ENCODE measurements at regions not wholly inside any gene's neighbourhood (a gene's known extent, or its start where the extent isn't known, plus 50 kb on each side); places are given as distances from the start of the nearest gene placed in this dataset.

GRCh38 chr4:132556316-132556715, 592.8 kb upstream of the PCDH10 start:
- WGBS (ENCODE audit: insufficient coverage): no CpG with 5 or more reads among the region's 3 CpGs
- DNase-seq: no peak
- no peak overlapping the region for H3K4me3 ChIP-seq (ENCODE audit: low read length)
- H3K4me1 ChIP-seq (ENCODE audit: control insufficient read depth, insufficient read depth, low read length): no peaks in the 10 kb centered on the region
- no peaks in the 10 kb centered on the region for H3K27me3 ChIP-seq (ENCODE audit: control insufficient read depth, insufficient read depth, low read length)
- H3K36me3 ChIP-seq (ENCODE audit: control insufficient read depth, insufficient read depth, low read length): no peaks in the 10 kb centered on the region
- no peaks in the 10 kb centered on the region for H3K9me3 ChIP-seq (replicated peaks; ENCODE audit: control insufficient read depth, low read depth, low read length)
- H3K27ac ChIP-seq (ENCODE audit: low read length): no peak overlapping the region

DNA sequence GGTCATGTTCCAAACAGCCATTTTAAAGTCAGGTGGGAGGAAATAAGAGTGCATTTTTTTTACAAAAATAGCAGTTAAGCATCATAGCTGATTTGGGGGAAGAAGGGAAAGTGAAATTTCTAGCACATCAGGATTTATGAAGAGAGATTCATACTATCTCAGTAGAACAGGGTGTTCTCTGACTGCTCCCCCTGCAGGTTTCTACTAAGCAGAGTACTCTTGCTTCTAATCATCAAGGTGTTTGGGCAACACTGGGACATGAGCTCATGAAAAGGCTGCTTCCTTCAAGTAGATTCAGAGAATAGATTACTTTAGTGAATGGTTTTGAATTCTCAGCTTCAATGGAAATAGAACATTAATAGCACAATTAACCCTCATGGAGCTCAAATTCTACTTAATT, 591.4 kb upstream of the PCDH10 start:
- no peak for DNase-seq
- Histone ChIP-seq H3K4me1 (ENCODE audit: control insufficient read depth, insufficient read depth, low read length) (no peaks in the 10 kb centered on the region), H3K27me3 (ENCODE audit: control insufficient read depth, insufficient read depth, low read length) (no peaks in the 10 kb centered on the region), H3K4me3 (ENCODE audit: low read length) (no peak overlapping the region), H3K27ac (ENCODE audit: low read length) (no peak overlapping the region), H3K36me3 (ENCODE audit: control insufficient read depth, insufficient read depth, low read length) (no peaks in the 10 kb centered on the region), H3K9me3 (replicated peaks; ENCODE audit: control insufficient read depth, low read depth, low read length) (no peaks in the 10 kb centered on the region)

- H3K36me3 ChIP-seq (ENCODE audit: control insufficient read depth, insufficient read depth, low read length): no peaks in the 10 kb centered on the region
- no peaks in the 10 kb centered on the region for H3K9me3 ChIP-seq (replicated peaks; ENCODE audit: control insufficient read depth, low read depth, low read length)
- H3K27ac ChIP-seq (ENCODE audit: low read length): no peak overlapping the region
- no peak for DNase-seq
- no peak overlapping the region for H3K4me3 ChIP-seq (ENCODE audit: low read length)
- H3K27me3 ChIP-seq (ENCODE audit: control insufficient read depth, insufficient read depth, low read length): no peaks in the 10 kb centered on the region
- H3K4me1 ChIP-seq (ENCODE audit: control insufficient read depth, insufficient read depth, low read length): no peaks in the 10 kb centered on the region
- WGBS (ENCODE audit: insufficient coverage): 43% methylated on average over 1 of the region's 1 CpG
Observed at GRCh38 chr4:132564920-132565319, 584.2 kb upstream of the PCDH10 start.

- WGBS (ENCODE audit: insufficient coverage): no CpG with 5 or more reads among the region's 2 CpGs
- Histone ChIP-seq H3K36me3 (ENCODE audit: control insufficient read depth, insufficient read depth, low read length) (no peaks in the 10 kb centered on the region), H3K4me1 (ENCODE audit: control insufficient read depth, insufficient read depth, low read length) (no peaks in the 10 kb centered on the region), H3K4me3 (ENCODE audit: low read length) (no peak overlapping the region), H3K9me3 (replicated peaks; ENCODE audit: control insufficient read depth, low read depth, low read length) (no peaks in the 10 kb centered on the region), H3K27me3 (ENCODE audit: control insufficient read depth, insufficient read depth, low read length) (no peaks in the 10 kb centered on the region), H3K27ac (ENCODE audit: low read length) (no peak overlapping the region)
- no peak for DNase-seq
Observed at GRCh38 chr4:132565542-132565941, 583.6 kb upstream of the PCDH10 start.

GRCh38 chr4:132572210-132572609, 576.9 kb upstream of the PCDH10 start:
- DNase-seq: peak; percentile 1
- no peaks in the 10 kb centered on the region for H3K36me3 ChIP-seq (ENCODE audit: control insufficient read depth, insufficient read depth, low read length)
- WGBS (ENCODE audit: insufficient coverage): 50% methylated on average over 4 of the region's 6 CpGs

DNA sequence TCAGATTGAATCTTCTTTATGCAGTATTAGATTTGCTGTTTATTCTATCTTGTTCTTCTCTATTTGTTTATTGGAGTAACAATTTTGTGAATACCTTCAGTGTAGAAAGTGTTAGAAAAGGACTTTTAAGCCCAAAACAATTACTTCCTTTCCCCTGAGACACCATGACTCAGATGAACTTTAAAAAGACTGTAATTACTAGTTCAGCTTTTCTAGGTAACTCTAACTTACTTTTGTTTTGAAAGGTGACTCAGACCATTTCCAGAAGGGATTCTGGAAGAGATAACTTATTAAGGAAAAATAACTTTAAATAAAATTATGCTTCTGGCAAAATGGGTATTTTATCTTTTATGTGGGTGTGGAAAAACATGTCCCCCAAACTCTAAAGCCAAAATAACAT, 561.5 kb upstream of the PCDH10 start:
- DNase-seq: no peak
- H3K4me3 ChIP-seq (ENCODE audit: low read length): no peak overlapping the region
- H3K27me3 ChIP-seq (ENCODE audit: control insufficient read depth, insufficient read depth, low read length): no peaks in the 10 kb centered on the region
- H3K36me3 ChIP-seq (ENCODE audit: control insufficient read depth, insufficient read depth, low read length): no peaks in the 10 kb centered on the region
- no peaks in the 10 kb centered on the region for H3K9me3 ChIP-seq (replicated peaks; ENCODE audit: control insufficient read depth, low read depth, low read length)
- H3K27ac ChIP-seq (ENCODE audit: low read length): no peak overlapping the region
- H3K4me1 ChIP-seq (ENCODE audit: control insufficient read depth, insufficient read depth, low read length): no peaks in the 10 kb centered on the region

More at GRCh38 chr4:132572210-132572609, 576.9 kb upstream of the PCDH10 start:
- Histone ChIP-seq H3K4me3 (ENCODE audit: low read length) (no peak overlapping the region), H3K27ac (ENCODE audit: low read length) (no peak overlapping the region), H3K27me3 (ENCODE audit: control insufficient read depth, insufficient read depth, low read length) (no peaks in the 10 kb centered on the region), H3K4me1 (ENCODE audit: control insufficient read depth, insufficient read depth, low read length) (no peaks in the 10 kb centered on the region), H3K9me3 (replicated peaks; ENCODE audit: control insufficient read depth, low read depth, low read length) (no peaks in the 10 kb centered on the region)

DNA sequence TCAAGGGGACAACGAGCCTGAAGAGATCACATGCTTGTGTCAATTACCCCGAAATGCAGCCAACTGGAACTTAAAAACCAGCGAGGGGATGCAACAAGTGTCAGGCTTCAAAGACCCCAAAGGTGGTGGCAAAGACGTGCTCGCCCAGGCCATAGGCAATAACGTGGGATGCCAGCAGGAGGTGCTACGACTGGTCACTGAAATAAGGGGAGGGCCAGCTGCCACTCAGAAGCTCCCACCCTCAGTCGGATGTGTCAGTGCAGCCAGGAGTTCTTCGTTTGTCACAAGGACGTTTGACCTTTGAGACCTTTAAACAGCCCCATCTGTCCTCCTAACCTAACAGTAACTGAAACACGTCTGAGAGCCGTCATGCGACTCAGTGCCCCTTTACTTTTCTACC, 556.8 kb upstream of the PCDH10 start:
- no peaks in the 10 kb centered on the region for H3K36me3 ChIP-seq (ENCODE audit: control insufficient read depth, insufficient read depth, low read length)
- H3K4me1 ChIP-seq (ENCODE audit: control insufficient read depth, insufficient read depth, low read length): no peaks in the 10 kb centered on the region
- no peaks in the 10 kb centered on the region for H3K27me3 ChIP-seq (ENCODE audit: control insufficient read depth, insufficient read depth, low read length)
- H3K9me3 ChIP-seq (replicated peaks; ENCODE audit: control insufficient read depth, low read depth, low read length): no peaks in the 10 kb centered on the region
- no peak overlapping the region for H3K27ac ChIP-seq (ENCODE audit: low read length)
- DNase-seq: no peak
- 84% methylated on average over 10 of the region's 13 CpGs for WGBS (ENCODE audit: insufficient coverage)
- H3K4me3 ChIP-seq (ENCODE audit: low read length): no peak overlapping the region

- DNase-seq: no peak
- Histone ChIP-seq H3K4me1 (ENCODE audit: control insufficient read depth, insufficient read depth, low read length) (no peaks in the 10 kb centered on the region), H3K4me3 (ENCODE audit: low read length) (no peak overlapping the region), H3K27me3 (ENCODE audit: control insufficient read depth, insufficient read depth, low read length) (no peaks in the 10 kb centered on the region), H3K27ac (ENCODE audit: low read length) (no peak overlapping the region), H3K36me3 (ENCODE audit: control insufficient read depth, insufficient read depth, low read length) (no peaks in the 10 kb centered on the region), H3K9me3 (replicated peaks; ENCODE audit: control insufficient read depth, low read depth, low read length) (no peaks in the 10 kb centered on the region)
- no CpG with 5 or more reads among the region's 2 CpGs for WGBS (ENCODE audit: insufficient coverage)
Observed at GRCh38 chr4:132592850-132593249, 556.2 kb upstream of the PCDH10 start.

GRCh38 chr4:132593717-132594400, 555.2 kb upstream of the PCDH10 start:
- Histone ChIP-seq H3K4me3 (ENCODE audit: low read length) (no peak overlapping the region), H3K9me3 (replicated peaks; ENCODE audit: control insufficient read depth, low read depth, low read length) (no peaks in the 10 kb centered on the region), H3K27me3 (ENCODE audit: control insufficient read depth, insufficient read depth, low read length) (no peaks in the 10 kb centered on the region), H3K27ac (ENCODE audit: low read length) (no peak overlapping the region), H3K36me3 (ENCODE audit: control insufficient read depth, insufficient read depth, low read length) (no peaks in the 10 kb centered on the region), H3K4me1 (ENCODE audit: control insufficient read depth, insufficient read depth, low read length) (no peaks in the 10 kb centered on the region)
- no peak for DNase-seq
- WGBS (ENCODE audit: insufficient coverage): 60% methylated on average over 3 of the region's 4 CpGs

DNA sequence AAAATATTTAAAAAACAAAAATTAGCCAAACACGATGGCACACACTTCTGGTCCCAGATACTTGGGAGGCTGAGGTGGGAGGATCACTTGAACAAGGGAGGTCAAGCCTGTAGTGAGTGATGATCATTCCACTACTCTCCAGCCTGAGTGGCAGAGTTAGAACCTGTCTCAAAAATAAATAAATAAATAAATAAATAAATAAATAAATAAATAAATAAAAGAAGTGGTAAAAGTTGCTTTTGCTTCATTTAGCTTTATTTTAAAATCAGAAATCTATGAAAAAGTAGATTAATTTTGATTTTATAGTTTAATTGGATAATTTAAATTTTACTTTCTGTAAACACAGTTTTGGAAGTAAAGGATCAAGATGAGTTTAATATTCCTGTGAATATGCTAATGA, 552.9 kb upstream of the PCDH10 start:
- WGBS (ENCODE audit: insufficient coverage): no CpG with 5 or more reads among the region's 1 CpG

GRCh38 chr4:132605551-132605950, 543.5 kb upstream of the PCDH10 start:
- WGBS (ENCODE audit: insufficient coverage): 40% methylated on average over 1 of the region's 4 CpGs
- H3K4me1 ChIP-seq (ENCODE audit: control insufficient read depth, insufficient read depth, low read length): no peaks in the 10 kb centered on the region

More for the DNA sequence above, 552.9 kb upstream of the PCDH10 start:
- DNase-seq: no peak
- Histone ChIP-seq H3K9me3 (replicated peaks; ENCODE audit: control insufficient read depth, low read depth, low read length) (no peaks in the 10 kb centered on the region), H3K4me1 (ENCODE audit: control insufficient read depth, insufficient read depth, low read length) (no peaks in the 10 kb centered on the region), H3K36me3 (ENCODE audit: control insufficient read depth, insufficient read depth, low read length) (no peaks in the 10 kb centered on the region), H3K4me3 (ENCODE audit: low read length) (no peak overlapping the region), H3K27me3 (ENCODE audit: control insufficient read depth, insufficient read depth, low read length) (no peaks in the 10 kb centered on the region), H3K27ac (ENCODE audit: low read length) (no peak overlapping the region)

More at GRCh38 chr4:132605551-132605950, 543.5 kb upstream of the PCDH10 start:
- no peaks in the 10 kb centered on the region for H3K36me3 ChIP-seq (ENCODE audit: control insufficient read depth, insufficient read depth, low read length)
- H3K27me3 ChIP-seq (ENCODE audit: control insufficient read depth, insufficient read depth, low read length): no peaks in the 10 kb centered on the region
- no peak overlapping the region for H3K27ac ChIP-seq (ENCODE audit: low read length)
- H3K9me3 ChIP-seq (replicated peaks; ENCODE audit: control insufficient read depth, low read depth, low read length): no peaks in the 10 kb centered on the region
- DNase-seq: no peak
- no peak overlapping the region for H3K4me3 ChIP-seq (ENCODE audit: low read length)
